SK-N-SH (cell line): ENCODE measurements at regions not wholly inside any gene's neighbourhood (a gene's known extent, or its start where the extent isn't known, plus 50 kb on each side); places are given as distances from the start of the nearest gene placed in this dataset.
A peak's percentile ranks its signal among the peaks of the same experiment; 100 is the strongest.

Experiments used
- CTCF ChIA-PET: fragments of 300-600, 350-600 bp; formaldehyde crosslinking; extraction: SDS; loops from one replicate; lab custom pipeline; 2021; lab: Yijun Ruan, JAX
- POLR2A ChIA-PET: fragments of 350-600 bp; sonication (Branson Sonifier 250); formaldehyde crosslinking; extraction: SDS; loops from one replicate; lab custom pipeline; 2020; ENCODE audit warnings: antibody characterized with exemption, inconsistent platforms; lab: Yijun Ruan, JAX
- DNase-seq: peaks from one replicate; pipeline ENCODE4 v3.0.0; 2012
- H2AFZ ChIP-seq: fragments of 200-600 bp; sonication (generic); 2 replicates; pipeline ENCODE4 v1.8.1; 2016; ENCODE audit warnings: antibody characterized with exemption, mild to moderate bottlenecking, low read depth
- H3F3A ChIP-seq: fragments of 200-600 bp; sonication (generic); replicated peaks from 2 replicates; pipeline ENCODE3; 2016; ENCODE audit warnings: antibody characterized with exemption, mild to moderate bottlenecking; ENCODE audit not compliant: insufficient read depth
- H3K27ac ChIP-seq, 2 experiments: fragments of 200-500 bp in 1 of 2; fragments of 200-600 bp in 1 of 2; sonication (Bioruptor generic) in 1 of 2; sonication (generic), shearing (Covaris generic) in 1 of 2; 2 replicates each; pipeline versions ENCODE4 v1.5.1 to v1.6.1; 2014 to 2016; ENCODE audit warnings: low read depth in 2 of 2, inconsistent platforms in 1 of 2, low read length in 1 of 2, mild to moderate bottlenecking in 1 of 2, mixed read lengths in 1 of 2
- H3K27me3 ChIP-seq: fragments of 200-600 bp; sonication (generic), shearing (Covaris generic); 2 replicates; pipeline ENCODE4 v1.6.1; 2016; ENCODE audit warnings: mixed run types; ENCODE audit not compliant: insufficient read depth
- H3K36me3 ChIP-seq, 2 experiments: fragments of 200-500 bp in 1 of 2; fragments of 200-600 bp in 1 of 2; sonication (Bioruptor generic) in 1 of 2; sonication (generic) in 1 of 2; replicated peaks in 1 of 2; 2 replicates each; pipeline versions ENCODE3 to v1.5.1; 2014 to 2016; ENCODE audit warnings: low read length in 1 of 2, mild to moderate bottlenecking in 1 of 2; ENCODE audit not compliant: insufficient read depth in 2 of 2, control insufficient read depth in 1 of 2
- H3K4me1 ChIP-seq, 2 experiments: fragments of 200-500 bp in 1 of 2; fragments of 200-600 bp in 1 of 2; sonication (Bioruptor generic) in 1 of 2; sonication (generic), shearing (Covaris generic) in 1 of 2; 2 replicates each; pipeline versions ENCODE4 v1.5.1 to v1.6.1; 2014 to 2016; ENCODE audit warnings: low read depth in 1 of 2, low read length in 1 of 2, mixed run types in 1 of 2; ENCODE audit not compliant: insufficient read depth in 2 of 2, control insufficient read depth in 1 of 2
- H3K4me2 ChIP-seq: fragments of 200-600 bp; sonication (generic), shearing (Covaris generic); 2 replicates; pipeline ENCODE4 v1.6.1; 2017; ENCODE audit warnings: mixed run types
- H3K4me3 ChIP-seq, 2 experiments: fragments of 200-500 bp in 1 of 2; fragments of 200-600 bp in 1 of 2; sonication (Bioruptor generic) in 1 of 2; sonication (generic), shearing (Covaris generic) in 1 of 2; 2 replicates each; pipeline versions ENCODE4 v1.5.1 to v1.8.1; 2014 to 2016; ENCODE audit warnings: low read depth in 2 of 2, inconsistent platforms in 1 of 2, low read length in 1 of 2, mild to moderate bottlenecking in 1 of 2, mixed read lengths in 1 of 2, moderate library complexity in 1 of 2
- H3K79me2 ChIP-seq: fragments of 200-600 bp; sonication (generic); 2 replicates; pipeline ENCODE4 v1.8.1; 2017; ENCODE audit warnings: mild to moderate bottlenecking; ENCODE audit not compliant: insufficient read depth
- H3K9ac ChIP-seq: fragments of 200-600 bp; sonication (generic); 2 replicates; pipeline ENCODE4 v1.6.1; 2017; ENCODE audit warnings: mixed run types
- H3K9me2 ChIP-seq: fragments of 200-600 bp; sonication (generic); 2 replicates; pipeline ENCODE4 v1.6.1; 2017; ENCODE audit warnings: mixed run types
- H3K9me3 ChIP-seq: fragments of 200-600 bp; sonication (generic); 2 replicates; pipeline ENCODE4 v1.6.1; 2017; ENCODE audit warnings: mixed run types, mild to moderate bottlenecking, moderate library complexity
- H4K20me1 ChIP-seq: fragments of 200-600 bp; sonication (generic); 2 replicates; pipeline ENCODE4 v1.6.1; 2017; ENCODE audit warnings: mild to moderate bottlenecking, mixed run types; ENCODE audit not compliant: insufficient read depth
- CHD2 ChIP-seq: fragments of 150-350 bp; IDR thresholded peaks from 2 replicates; pipeline ENCODE4 v1.6.1; 2018; ENCODE audit warnings: low read length; ENCODE audit not compliant: partially characterized antibody
- CTCF ChIP-seq: fragments of 200-600 bp; sonication (generic); IDR thresholded peaks from 2 replicates; pipeline ENCODE4 v1.6.1; 2017; ENCODE audit warnings: antibody characterized with exemption, mild to moderate bottlenecking, moderate library complexity
- EZH2phosphoT487 ChIP-seq: fragments of 200-600 bp; sonication (generic); IDR thresholded peaks from 2 replicates; pipeline ENCODE4 v1.6.1; 2017; ENCODE audit warnings: low read depth, mixed run types, mild to moderate bottlenecking, antibody characterized with exemption, moderate library complexity, borderline replicate concordance
- FOSL2 ChIP-seq: IDR thresholded peaks from 2 replicates; pipeline ENCODE4 v1.4.0; 2012; ENCODE audit warnings: low read depth, mild to moderate bottlenecking, moderate library complexity, borderline replicate concordance
- GABPA ChIP-seq: IDR thresholded peaks from 2 replicates; pipeline ENCODE4 v1.4.0; 2012; ENCODE audit warnings: low read depth, mild to moderate bottlenecking
- JUND ChIP-seq: IDR thresholded peaks from 2 replicates; pipeline ENCODE4 v1.4.0; 2012
- MAX ChIP-seq: IDR thresholded peaks from 2 replicates; pipeline ENCODE4 v1.4.0; 2012; ENCODE audit warnings: low read depth
- MEF2A ChIP-seq: IDR thresholded peaks from 2 replicates; pipeline ENCODE4 v1.4.0; 2012; ENCODE audit warnings: low read depth, borderline replicate concordance
- MXI1 ChIP-seq: IDR thresholded peaks from 2 replicates; pipeline ENCODE4 v1.6.1; 2012; ENCODE audit warnings: mild to moderate bottlenecking, low read depth, low read length, improper control_type of control experiment
- NFIC ChIP-seq: IDR thresholded peaks from 2 replicates; pipeline ENCODE4 v1.4.0; 2012; ENCODE audit warnings: borderline replicate concordance
- RAD21 ChIP-seq: IDR thresholded peaks from 2 replicates; pipeline ENCODE4 v1.6.1; 2012; ENCODE audit warnings: mild to moderate bottlenecking, low read length
- RCOR1 ChIP-seq: fragments of 150-350 bp; IDR thresholded peaks from 2 replicates; pipeline ENCODE4 v1.6.1; 2017; ENCODE audit warnings: antibody characterized with exemption, low read length
- REST ChIP-seq: IDR thresholded peaks from 2 replicates; pipeline ENCODE4 v1.6.1; 2012; ENCODE audit warnings: mild to moderate bottlenecking, low read depth, low read length, moderate library complexity
- RFX5 ChIP-seq: IDR thresholded peaks from 2 replicates; pipeline ENCODE4 v1.6.1; 2012; ENCODE audit warnings: mild to moderate bottlenecking, improper control_type of control experiment, low read length
- RXRA ChIP-seq: IDR thresholded peaks from 2 replicates; pipeline ENCODE4 v1.4.0; 2012; ENCODE audit warnings: low read depth, mild to moderate bottlenecking, borderline replicate concordance
- SMC3 ChIP-seq: IDR thresholded peaks from 2 replicates; pipeline ENCODE4 v1.6.1; 2012; ENCODE audit warnings: low read depth, low read length, improper control_type of control experiment
- TCF12 ChIP-seq: IDR thresholded peaks from 2 replicates; pipeline ENCODE4 v1.4.0; 2012
- TEAD4 ChIP-seq: IDR thresholded peaks from 2 replicates; pipeline ENCODE4 v1.4.0; 2012; ENCODE audit warnings: mild to moderate bottlenecking, borderline replicate concordance; ENCODE audit not compliant: insufficient read depth
- ZBTB33 ChIP-seq: IDR thresholded peaks from 2 replicates; pipeline ENCODE4 v1.4.0; 2012; ENCODE audit warnings: low read depth, borderline replicate concordance
- WGBS: methylation state at CpG from one replicate; pipeline ENCODE4 v1.1.6; 2017; ENCODE audit warnings: low lambda C conversion rate; 5-methylcytosine and 5-hydroxymethylcytosine counted together

- Histone ChIP-seq H3F3A (no peaks in the 10 kb centered on the region), H2AFZ (no peak overlapping the region)
- POLR2A ChIA-PET: no interaction called here
- TF ChIP-seq GABPA: no peak
- TF ChIP-seq SMC3: no peak
- no peak for TF ChIP-seq FOSL2
- TF ChIP-seq TCF12: no peak
- TF ChIP-seq, all 33 proteins: peak for 0
- no peaks in the 10 kb centered on the region for H3K27me3 ChIP-seq
- 62% methylated on average over 2 of the region's 2 CpGs for WGBS
- H3K27ac ChIP-seq: no peak overlapping the region; a peak in 1 of 4 replicates
- no peaks in the 10 kb centered on the region for H3K36me3 ChIP-seq
- CTCF ChIA-PET: interaction anchor here (0.6 kb wide), 1 partner anchor 1767 kb away, joined by 3 read pairs; no protein-coding TSS in a partner anchor
- H3K9me2 ChIP-seq: no peaks in the 10 kb centered on the region
- H3K4me1 ChIP-seq: peaks cover 0 to 2% of the 10 kb centered on the region in 2 experiments; a peak in 2 of 4 replicates
- H3K9ac ChIP-seq: no peak overlapping the region
- H3K4me2 ChIP-seq: no peak overlapping the region
- H3K9me3 ChIP-seq: no peaks in the 10 kb centered on the region
- DNase-seq: no peak
- H4K20me1 ChIP-seq: no peaks in the 10 kb centered on the region
- H3K79me2 ChIP-seq: no peaks in the 10 kb centered on the region
- H3K4me3 ChIP-seq: no peak overlapping the region
Measured at GRCh38 chr2:138177693-138178092, 213.4 kb downstream of the HNMT start.

- no peak overlapping the region for H2AFZ ChIP-seq
- CTCF ChIA-PET: no interaction called here
- no peaks in the 10 kb centered on the region for H3K4me1 ChIP-seq
- TF ChIP-seq EZH2phosphoT487: no peak
- no peak for TF ChIP-seq RCOR1
- no peak for TF ChIP-seq MEF2A
- no peak for TF ChIP-seq JUND
- no peak for TF ChIP-seq ZBTB33
- TF ChIP-seq TCF12: no peak
- no peak for TF ChIP-seq REST
- TF ChIP-seq CHD2: no peak
- TF ChIP-seq RXRA: no peak
- no peak for TF ChIP-seq RFX5
- TF ChIP-seq MXI1: no peak
- TF ChIP-seq TEAD4: no peak
- TF ChIP-seq GABPA: no peak
- TF ChIP-seq CTCF: 0 out of 2 replicates have a peak, but pooled peaks have one; percentile 20
- TF ChIP-seq MAX: no peak
- TF ChIP-seq RAD21: peak; percentile 43
- no peak for TF ChIP-seq NFIC
- H4K20me1 ChIP-seq: no peaks in the 10 kb centered on the region
- no peak overlapping the region for H3K4me3 ChIP-seq
- H3K27ac ChIP-seq: no peak overlapping the region
- peak; percentile 2 for DNase-seq
- POLR2A ChIA-PET: no interaction called here
- H3K9me2 ChIP-seq: no peaks in the 10 kb centered on the region
- no peaks in the 10 kb centered on the region for H3K27me3 ChIP-seq
- H3K4me2 ChIP-seq: no peak overlapping the region
- no peaks in the 10 kb centered on the region for H3K36me3 ChIP-seq
- no peaks in the 10 kb centered on the region for H3K79me2 ChIP-seq
- no peak overlapping the region for H3K9ac ChIP-seq
- no peaks in the 10 kb centered on the region for H3F3A ChIP-seq
- no peaks in the 10 kb centered on the region for H3K9me3 ChIP-seq
Measured at GRCh38 chr2:138180692-138181386, 216.6 kb downstream of the HNMT start.
